ENCODE measurements at regions not wholly inside any gene's neighbourhood (a gene's known extent, or its start where the extent isn't known, plus 50 kb on each side); places are given as distances from the start of the nearest gene placed in this dataset.

GRCh38 chr14:59041308-59041707, 147.2 kb upstream of the DAAM1 start:
- TF ChIP-seq, protein P1, sequence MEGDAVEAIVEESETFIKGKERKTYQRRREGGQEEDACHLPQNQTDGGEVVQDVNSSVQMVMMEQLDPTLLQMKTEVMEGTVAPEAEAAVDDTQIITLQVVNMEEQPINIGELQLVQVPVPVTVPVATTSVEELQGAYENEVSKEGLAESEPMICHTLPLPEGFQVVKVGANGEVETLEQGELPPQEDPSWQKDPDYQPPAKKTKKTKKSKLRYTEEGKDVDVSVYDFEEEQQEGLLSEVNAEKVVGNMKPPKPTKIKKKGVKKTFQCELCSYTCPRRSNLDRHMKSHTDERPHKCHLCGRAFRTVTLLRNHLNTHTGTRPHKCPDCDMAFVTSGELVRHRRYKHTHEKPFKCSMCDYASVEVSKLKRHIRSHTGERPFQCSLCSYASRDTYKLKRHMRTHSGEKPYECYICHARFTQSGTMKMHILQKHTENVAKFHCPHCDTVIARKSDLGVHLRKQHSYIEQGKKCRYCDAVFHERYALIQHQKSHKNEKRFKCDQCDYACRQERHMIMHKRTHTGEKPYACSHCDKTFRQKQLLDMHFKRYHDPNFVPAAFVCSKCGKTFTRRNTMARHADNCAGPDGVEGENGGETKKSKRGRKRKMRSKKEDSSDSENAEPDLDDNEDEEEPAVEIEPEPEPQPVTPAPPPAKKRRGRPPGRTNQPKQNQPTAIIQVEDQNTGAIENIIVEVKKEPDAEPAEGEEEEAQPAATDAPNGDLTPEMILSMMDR (IDR thresholded peaks at IDR 0.05; ENCODE audit: borderline replicate concordance, extremely low read depth, low read length, poor library complexity, severe bottlenecking): no peak
- no peak for TF ChIP-seq EZH2 (IDR thresholded peaks at IDR 0.05; ENCODE audit: borderline replicate concordance, low read depth, low read length, severe bottlenecking)

All from DND-41 (cell line).